RPMI8226 (cell line): ENCODE measurements at regions not wholly inside any gene's neighbourhood (a gene's known extent, or its start where the extent isn't known, plus 50 kb on each side); places are given as distances from the start of the nearest gene placed in this dataset.

Source experiments
- DNase-seq: peaks from one replicate; pipeline ENCODE4 v3.0.0-alpha.2; 2015

DNA sequence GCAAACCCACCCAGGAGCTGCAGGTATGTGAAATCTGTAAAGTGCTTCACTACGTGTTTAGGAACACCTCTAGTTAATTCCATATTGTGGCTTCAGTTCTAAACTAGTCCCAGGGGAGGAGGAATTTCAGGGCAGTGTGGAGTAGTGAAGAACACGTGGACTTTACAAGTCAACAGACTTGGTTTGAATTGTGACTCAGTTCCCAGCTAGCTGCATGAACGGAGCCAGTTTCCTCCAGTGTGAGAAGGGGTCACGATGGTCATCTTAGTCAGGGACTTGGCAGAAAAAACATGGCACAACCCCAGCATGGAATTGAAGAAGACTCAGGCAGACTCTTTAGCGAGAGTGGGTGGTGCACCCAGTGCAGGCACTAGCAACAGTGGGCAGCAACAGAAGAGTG lies 175.7 kb upstream of the UBL3 start:
- DNase-seq, result no peak

DNA sequence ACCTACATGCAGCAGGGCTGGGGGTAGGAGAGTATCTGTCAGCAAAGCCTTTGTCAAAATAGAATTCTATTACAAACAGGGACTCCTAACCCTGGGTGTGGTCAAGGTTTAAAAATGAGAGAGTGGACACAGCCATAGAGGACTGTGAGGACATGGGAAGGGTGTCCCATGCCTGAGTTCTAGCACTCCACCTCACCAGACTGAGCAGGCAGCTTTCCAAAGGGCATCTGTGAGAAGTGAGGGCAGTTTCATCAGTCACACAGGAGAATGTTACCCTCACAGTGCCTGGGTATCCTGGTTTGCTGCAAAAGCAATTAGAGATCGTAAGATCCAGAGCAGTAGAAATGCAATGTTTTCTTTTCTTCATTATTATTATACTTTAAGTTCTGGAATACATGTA lies 174.9 kb upstream of the UBL3 start:
- DNase-seq, result no peak

DNA sequence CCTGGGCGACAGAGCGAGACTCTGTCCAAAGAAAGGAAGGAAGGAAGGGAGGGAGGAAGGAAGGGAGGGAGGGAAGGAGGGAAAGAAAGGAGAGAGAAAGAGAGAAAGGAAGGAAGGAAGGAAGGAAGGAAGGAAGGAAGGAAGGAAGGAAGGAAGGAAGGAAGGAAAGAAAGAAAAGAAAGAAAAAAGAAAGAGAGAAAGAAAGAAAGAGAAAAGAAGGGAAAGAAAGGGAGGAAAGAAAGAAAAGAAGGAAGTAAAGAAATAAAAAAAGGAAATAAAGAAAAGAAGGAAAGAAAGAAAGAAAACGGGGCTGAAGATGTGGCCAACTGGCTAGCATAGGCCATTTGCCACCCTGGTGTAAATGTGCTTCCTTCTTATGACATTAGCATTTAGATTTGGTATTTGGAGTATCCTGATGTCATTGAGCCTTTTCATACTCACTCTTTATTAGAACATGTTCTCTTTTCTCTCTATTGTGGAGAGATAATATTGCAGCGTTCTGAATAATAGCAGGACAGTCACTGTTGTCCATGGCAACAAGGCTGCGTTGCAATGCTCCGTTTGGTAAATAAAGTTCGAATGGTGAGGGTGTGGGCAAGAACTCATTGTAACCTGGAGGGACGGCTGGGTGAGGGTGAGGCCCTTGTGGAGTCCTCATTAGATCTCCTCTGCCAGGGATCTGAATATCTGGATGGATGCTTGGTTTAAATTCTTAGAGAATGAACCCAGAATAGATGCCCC lies 173.9 kb upstream of the UBL3 start:
- no peak for DNase-seq

DNA sequence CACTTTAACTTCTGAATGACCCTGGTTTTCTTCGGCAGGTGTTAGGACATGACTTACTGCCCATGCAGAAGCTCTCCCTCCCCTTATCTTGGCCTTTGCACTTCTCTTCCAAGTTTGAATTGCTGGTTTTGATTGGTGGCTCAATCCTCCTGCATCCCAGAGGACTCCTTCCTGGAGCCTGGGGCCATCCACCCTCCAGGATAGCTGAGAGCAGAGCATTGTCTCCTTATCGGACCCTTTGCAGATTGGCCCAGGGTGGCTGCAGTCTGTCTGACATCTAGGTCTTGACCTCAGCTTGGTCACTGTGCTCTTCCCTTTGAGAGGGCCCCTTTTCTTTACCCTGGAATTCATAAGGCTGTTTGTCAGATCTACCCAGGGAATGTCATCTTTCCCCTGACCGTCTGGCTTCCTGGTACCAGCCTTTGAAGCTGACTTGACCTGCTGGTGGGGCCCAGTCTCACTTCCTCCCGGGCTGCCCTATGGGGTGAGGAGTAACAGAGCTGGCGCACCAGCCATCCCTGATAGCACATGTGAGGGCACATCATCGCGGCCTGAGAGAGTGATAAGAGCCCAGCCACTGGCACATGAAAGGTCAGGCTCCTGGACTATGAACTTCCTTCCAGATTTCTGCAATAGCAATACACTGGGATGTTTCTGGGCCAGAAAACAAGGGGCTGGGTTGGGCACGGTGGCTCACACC lies 172.9 kb upstream of the UBL3 start:
- no peak for DNase-seq

DNA sequence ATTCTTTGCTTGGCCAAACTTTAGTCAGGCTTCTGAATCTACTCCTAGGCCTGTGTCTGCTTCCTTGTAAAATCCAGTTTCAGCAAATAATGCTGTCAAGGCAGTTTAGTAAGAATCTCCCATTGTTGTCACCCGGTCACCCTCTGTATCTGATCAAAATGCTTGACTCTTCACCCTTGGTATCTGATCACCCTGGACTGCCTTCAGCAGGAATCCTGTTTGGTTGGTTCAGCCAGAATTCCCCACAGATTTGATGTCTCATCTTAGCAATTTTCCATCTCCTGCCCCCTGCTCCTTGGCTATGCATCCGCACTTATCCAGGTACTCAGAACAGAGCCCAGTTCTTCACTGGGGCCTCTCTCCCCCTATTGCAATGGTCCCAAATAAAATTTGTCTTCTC lies 172.4 kb upstream of the UBL3 start:
- DNase-seq, result no peak

DNA sequence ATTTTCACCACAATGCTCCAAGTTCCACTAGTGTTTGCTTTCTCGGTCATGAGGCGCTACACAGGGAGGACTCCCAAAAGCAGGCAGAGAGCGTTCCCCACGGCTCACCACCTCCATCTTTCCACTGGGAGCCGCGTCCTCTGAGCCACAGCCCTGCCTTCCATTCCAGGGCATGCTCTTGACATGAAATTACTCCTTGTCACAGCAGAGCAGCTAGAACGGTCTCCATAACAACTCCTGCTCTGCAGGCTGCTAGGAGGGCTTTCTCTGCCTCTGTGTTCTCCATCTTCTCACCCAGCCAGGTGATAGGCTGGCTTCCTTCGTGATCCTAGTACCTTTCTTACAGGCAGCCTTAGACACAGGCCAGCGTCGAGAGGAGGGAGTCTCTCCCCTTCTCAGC lies 171.8 kb upstream of the UBL3 start:
- no peak for DNase-seq

DNA sequence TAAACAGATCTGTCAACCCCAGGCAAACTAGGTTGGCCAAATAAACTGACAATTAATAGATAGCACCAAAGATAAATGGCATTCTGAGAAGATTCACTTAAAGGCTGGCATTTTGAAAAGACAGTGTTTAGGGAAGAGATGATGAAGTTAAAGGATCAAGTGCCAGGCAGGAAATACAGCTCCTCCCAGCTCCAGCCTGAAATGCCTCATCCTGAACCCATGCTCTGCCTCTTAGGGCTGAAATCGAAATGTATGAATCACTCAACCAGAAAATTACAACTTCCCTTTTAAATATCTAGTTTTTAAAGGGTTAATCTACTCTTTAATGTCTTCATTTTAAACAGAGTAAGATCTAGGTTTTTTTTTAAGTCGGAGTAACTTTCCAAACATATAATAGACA lies 171.2 kb upstream of the UBL3 start:
- no peak for DNase-seq

DNA sequence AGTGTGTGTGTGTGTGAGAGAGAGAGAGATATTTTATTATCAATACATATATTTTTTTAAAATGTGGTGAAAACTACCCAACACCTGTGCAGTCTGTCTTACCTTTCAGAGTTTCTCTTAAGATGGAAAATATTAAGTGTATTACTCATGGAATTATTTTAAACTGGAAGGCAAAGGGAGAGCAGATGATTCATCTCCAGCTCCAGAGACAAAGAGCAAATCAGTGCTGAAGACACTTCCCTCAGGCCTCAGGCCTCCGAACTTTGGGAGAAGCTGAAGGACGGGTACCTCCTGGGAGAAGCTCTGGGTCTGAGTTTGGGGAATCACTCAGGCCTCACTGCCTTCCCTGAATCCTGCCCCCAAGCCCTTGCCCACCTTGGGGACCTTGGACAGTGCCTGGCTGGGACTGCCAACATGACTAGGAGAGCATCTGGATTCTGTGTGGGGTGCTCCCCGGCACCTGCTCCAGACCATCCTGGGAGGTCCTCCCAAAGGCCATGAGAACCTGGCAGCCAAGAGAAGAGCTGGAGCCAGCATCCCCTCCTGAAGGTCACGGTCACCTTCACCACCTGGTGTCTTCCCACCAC lies 170.4 kb upstream of the UBL3 start:
- no peak for DNase-seq

DNA sequence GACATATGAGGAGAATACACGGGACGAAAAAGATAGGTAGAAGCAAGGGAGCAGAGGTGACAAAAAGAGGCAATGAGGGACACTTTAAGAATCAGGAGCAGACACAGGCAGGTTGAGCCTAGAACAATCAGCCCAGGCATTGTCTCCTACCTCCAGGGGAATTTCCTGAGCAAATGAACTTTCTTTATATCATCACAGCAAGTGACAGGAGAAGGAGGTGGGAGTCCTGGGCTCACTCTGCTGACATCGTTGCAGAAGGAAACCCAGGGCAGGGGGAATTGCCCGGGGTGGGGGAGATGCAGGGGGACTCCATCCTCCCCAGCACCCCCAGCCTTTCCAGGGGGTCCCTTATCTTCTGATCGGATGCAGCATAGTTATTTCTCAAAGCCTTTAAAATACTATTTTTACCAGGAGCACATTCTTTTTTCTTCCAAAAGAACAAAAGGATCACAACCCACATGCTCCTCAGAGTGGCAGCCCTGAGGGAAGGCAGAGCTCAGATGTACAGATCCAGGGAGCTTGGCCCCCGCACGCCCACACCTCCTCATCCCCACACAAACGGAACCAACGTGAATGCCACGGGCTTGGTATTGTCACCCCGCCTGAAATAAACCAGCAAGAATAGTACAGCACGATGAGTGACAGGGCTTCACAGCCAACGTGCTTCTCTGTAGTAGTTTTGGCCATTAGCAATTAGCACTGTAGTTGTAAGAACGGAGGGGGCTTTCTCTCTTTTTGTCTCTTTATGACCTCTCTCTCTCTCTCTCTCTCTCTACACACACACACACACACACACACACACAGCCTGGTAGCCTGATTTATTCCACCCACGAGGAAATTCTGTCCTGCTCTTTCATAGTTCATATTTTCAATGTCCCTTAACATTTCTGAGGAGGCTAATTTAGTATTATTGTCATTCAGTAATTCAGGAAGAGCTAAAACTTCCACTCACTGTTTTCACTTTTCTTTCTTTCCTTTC lies 169.5 kb upstream of the UBL3 start:
- DNase-seq, result no peak

DNA sequence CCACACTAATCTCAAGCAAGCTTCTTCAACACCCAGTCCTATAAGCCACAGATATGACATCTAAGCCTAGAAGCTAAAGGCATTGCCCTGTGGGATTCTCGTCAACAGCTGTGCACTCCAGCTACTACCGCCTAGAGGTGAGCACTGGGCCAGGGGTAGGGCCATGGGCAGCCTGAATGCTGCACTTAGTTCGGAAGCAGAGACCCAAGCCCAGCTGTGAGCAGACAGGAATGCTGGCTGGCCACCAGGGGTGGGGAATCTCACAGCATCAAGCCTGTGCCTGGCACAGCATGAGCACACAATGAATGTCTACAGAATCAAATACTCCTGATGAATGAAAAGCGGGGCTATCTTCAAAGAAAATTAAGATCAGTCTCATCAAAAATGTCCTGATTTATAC lies 167.5 kb upstream of the UBL3 start:
- no peak for DNase-seq

DNA sequence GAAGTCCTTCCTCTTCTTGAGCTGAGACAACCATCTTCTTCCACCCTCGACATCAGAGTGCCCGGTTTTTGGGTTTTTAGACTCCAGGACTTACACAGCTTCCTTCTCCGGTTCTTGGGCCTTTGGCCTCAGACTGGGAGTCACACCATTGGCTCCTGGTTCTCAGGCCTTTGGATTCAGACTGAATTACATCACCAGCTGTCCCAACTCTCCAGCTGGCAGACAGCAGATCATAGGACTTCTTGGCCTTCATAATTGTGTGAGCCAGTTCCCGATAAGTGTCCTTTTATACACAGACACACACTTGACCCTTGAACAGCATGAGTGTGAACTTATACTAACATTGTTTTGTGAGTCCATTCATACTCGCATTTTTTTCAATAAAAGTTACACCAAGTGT lies 166.0 kb upstream of the UBL3 start:
- DNase-seq, result no peak

DNA sequence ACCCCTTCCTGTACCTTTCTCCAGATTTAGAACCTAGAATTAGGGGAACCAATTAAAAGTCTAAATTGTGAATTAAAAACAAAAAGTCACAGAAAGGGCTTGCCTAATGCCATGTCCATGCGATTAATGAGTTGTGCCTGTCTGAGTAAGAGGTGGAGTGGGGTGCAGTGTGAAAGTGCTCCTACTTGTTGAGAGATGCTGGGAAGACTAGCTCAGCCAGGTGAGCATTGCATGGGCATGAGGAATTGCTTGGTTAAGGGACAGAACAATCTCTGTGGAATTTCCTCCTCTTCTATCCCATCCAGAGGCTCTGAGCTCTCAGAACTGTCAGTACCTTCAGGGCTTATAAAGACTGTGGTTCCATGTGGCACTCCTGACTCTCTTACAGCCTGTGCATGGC lies 159.0 kb upstream of the UBL3 start:
- no peak for DNase-seq

DNA sequence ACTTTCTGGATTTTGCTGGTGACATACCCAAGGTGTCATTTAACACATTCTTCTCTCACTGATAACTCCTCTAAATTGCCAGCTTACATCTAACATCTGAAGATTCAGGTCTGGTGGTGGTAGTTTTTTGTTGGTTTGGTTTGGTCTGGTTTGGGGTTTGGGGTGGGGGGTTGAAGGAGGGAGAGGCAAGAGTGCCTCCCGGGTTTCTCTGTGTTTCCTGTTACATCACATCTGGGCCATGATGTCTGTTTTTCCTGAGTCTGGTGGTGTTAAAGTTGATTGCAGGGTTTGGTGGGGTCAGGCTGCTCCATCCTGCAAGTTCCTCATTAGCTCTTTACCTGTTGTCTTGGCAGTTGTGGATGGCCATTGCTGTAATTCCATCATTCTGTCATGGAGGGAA lies 155.8 kb upstream of the UBL3 start:
- no peak for DNase-seq

DNA sequence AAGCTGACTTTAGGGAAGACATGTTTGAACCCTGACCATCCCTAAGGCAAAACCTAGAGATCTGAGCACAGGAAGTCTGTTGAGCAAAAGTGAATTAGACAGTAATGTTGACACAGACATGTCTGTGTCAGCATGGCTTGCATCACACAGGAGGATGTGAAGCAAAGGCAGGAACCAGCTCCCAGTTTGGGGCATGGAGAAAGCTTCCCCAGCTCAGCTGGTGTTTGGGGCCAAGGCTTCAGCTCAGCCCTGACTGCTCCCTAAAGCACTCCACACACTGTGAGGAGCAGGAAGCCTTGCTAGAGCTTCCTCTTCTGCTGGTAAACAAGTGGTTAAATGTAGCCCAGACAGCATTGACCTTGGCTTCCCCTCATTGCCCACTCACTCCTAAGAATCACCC lies 153.8 kb upstream of the UBL3 start:
- DNase-seq, result no peak

DNA sequence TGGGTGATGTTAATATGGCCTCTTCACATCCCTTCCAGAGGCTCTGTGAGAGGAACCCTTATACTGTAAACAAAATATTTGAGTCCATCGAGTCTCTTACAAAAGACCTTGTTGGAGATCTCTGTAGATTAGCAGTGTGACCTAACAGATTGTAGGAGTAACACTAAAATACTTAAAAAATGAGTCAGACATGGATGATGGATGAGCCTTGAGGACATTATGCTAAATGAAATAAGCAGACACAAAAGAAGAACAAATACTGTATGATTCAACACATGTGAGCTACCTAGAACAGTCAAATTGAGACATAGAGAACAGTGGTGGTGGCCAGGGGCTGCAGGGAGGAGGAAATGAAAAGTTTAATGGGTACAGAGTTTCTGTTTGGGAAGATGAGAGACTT lies 152.2 kb upstream of the UBL3 start:
- DNase-seq, result no peak

DNA sequence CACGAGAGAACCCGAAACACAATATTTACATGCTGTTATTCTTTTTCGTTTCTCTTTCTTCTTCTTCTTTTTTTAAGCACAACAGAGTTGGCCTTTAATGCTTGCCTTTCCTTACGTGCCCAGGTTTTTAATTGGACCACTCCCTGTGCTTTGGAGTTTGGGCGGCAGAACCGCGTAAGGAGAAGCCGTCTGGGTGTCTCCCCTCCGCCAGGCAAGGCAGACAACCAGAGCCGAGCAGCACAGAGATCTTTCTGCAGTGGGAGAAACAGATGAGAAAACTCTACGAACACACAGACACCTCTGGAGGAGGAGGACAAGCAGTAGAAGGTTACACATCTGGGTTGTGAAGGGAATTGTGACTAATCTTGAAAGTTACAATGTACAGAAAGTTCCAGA lies 150.0 kb upstream of the UBL3 start:
- DNase-seq, result no peak

DNA sequence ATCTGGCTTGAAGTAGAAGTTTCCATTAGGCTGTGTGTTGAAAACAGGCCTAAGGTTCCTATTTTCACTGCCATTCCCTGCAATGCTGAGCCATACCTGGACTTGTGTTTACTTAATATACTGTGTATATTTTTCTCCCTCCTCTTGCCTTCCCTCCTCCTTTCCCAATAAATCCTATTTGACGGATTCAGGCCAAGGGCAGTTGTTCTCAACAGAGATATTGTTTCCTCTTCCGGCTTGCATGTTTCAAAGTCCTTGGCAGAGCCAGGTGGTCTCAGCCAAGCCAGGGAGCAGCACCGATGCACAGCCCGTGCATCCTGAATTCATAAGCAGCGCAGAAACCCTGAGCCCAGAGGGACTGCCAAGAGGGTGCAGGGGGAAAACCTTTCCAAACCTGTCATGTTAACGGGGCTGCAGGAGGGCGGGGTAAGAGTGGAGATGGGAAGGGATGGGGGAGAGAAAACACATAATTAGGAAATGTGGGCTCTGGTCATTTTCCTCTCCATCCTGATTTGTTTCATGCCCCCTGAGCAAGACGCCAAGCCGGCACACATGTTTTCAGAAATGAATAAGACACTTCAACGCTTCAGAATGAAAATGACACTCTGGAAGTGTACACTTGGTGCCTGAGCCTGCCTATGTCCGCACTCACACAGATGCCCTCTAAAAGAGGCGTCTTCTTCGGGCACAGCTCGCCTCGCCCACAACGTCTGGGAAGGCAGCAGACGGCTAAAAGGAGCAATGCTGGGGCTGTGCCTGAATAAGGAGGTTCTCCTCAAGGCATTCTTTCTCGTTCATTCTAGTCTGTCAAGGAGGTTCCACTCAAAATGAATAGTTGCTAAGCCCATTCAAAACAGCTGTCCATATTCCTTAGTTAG lies 149.3 kb upstream of the UBL3 start:
- no peak for DNase-seq

DNA sequence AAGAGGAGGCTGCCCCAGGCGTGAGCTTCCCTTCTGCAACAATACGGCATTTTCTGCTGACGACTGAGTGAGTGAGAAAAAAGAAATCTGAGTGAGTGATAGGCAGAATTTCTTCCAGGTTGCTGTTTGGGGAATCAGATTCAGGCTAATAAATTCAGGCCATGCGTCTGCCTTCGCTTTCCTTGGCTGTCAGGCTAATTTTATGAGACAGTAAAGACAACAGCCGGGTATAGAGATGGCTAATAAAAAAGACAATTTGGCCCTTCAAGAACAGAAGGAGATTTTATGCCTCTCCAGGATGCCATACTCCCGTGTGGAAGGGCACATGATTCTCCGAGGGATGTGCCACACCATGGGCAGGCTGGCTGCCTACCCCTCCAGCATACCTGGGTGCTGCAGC lies 145.9 kb upstream of the UBL3 start:
- no peak for DNase-seq

DNA sequence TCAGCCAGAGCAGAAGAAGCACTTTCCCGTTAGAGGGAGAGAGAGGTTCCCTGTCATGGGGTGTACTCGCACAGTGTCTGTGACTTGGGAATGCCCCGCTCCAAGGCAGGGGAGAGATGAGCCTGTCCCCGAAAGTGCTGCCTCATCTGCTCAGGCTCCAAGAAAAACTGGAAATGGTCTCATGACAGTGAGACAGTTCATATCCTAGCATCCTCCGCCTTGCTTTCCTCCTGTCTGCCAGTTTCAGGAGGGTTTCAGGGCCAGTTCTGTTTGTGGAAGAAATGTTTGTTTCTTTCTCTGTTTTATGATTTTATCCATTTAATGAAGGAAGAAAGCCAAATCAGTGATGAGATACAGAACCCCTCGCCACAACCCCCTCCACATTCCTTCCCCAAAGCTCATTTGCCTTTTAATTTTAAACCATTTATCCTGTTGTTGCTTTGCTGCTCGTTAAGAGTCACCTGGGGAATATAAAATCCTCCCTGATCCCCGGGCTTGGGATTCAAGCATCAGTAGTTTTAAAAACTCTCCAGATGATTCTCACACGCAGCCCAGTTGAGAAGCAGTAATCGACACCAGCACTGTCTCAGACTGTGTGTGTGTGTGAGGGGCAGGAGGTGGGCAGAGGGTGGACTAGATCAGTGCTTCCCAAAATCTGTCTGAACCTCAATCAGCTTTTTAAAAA lies 144.6 kb upstream of the UBL3 start:
- no peak for DNase-seq

DNA sequence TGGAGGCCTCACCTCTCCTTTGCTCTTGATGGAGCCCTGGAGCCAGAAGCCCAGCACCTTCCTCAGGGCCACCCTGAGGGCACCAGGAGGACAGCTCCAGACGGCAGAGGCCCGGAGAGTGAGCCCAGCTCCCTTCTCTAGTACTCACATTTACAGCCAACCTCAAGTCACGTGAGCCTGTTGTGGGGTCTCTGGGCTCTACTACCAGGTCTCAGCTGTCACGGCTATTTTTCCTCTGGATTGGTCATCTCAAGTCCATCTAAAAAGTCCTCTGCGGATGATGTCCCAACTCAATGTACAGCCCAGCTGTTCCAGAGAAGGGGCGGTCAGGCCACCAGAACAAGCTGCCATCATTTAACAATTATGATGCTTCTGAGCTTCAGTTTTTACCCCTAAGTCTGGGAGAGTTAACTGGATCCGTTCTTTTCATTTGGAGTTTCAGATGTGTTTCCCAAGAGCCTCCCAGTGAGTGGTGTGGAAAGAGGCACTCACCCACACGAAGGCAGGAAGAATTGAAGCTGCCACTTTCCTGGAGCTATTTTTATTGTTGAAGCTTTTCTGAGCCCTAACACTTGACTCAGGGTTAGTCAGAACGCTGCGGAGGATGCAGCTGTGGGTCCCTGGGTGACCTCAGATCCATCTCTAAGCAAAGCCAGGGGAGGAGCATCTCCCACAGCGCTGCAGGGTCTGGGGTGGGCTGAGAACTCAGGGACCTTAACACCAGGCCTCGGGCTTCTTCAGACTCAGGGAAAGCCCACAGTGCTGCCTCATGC lies 143.5 kb upstream of the UBL3 start:
- DNase-seq, result no peak

DNA sequence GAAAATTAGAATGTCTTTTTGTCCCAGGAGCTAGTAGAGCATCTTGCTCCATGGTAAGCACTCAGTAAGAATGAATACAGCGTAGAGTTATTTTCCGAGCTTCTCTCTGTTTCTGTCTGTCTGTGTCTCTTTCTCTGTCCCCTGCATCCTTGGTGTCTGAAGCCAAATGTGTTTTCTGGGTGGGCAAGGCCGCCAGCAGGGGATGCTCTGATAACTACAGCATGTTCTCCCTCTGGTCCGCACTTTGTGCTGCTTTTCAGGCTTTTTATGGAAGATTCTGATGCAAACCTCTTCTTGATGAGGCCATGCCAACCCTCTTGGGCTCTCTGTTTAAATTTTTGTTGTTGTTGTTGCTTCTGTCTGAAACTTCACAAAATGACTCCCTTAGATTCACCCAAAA lies 142.8 kb upstream of the UBL3 start:
- DNase-seq, result no peak
